Duodenal mucosa (tissue), 2 donors: ENCODE measurements at regions not wholly inside any gene's neighbourhood (a gene's known extent, or its start where the extent isn't known, plus 50 kb on each side); places are given as distances from the start of the nearest gene placed in this dataset.

Experiments
- H3K27ac ChIP-seq: one replicate; pipeline ENCODE4 v1.7.0; 2013; ENCODE audit warnings: low read depth, low read length
- H3K27me3 ChIP-seq, 2 donors: one replicate each; pipeline ENCODE4 v1.7.0; 2013; ENCODE audit warnings: low read length in 2 of 2, control low read depth in 1 of 2; ENCODE audit not compliant: insufficient read depth in 2 of 2, control insufficient read depth in 1 of 2
- H3K36me3 ChIP-seq, 2 donors: one replicate each; pipeline ENCODE4 v1.7.0; 2013; ENCODE audit warnings: low read length in 2 of 2, control low read depth in 1 of 2; ENCODE audit not compliant: insufficient read depth in 2 of 2, control insufficient read depth in 1 of 2
- H3K4me1 ChIP-seq, 2 donors: one replicate each; pipeline ENCODE4 v1.7.0; 2013; ENCODE audit warnings: low read length in 2 of 2, control low read depth in 1 of 2; ENCODE audit not compliant: insufficient read depth in 2 of 2, control insufficient read depth in 1 of 2
- H3K4me3 ChIP-seq, 2 donors: one replicate each; pipeline ENCODE4 v1.7.0; 2013; ENCODE audit warnings: low read length in 2 of 2, low read depth in 1 of 2
- H3K9ac ChIP-seq, 2 donors: one replicate each; pipeline ENCODE4 v1.7.0; 2013; ENCODE audit warnings: low read length in 2 of 2, low read depth in 1 of 2
- H3K9me3 ChIP-seq, 2 donors: one replicate each; pipeline ENCODE4 v1.7.0; 2013; ENCODE audit warnings: low read length in 2 of 2, control low read depth in 1 of 2; ENCODE audit not compliant: control insufficient read depth in 1 of 2

GRCh38 chr1:82445827-82446226 lies 645.1 kb downstream of the ADGRL2 start:
- Histone ChIP-seq H3K9ac (no peak overlapping the region), H3K4me3 (no peak overlapping the region), H3K9me3 (peaks cover 0 to 1% of the 10 kb centered on the region in 2 donors), H3K27ac (no peak overlapping the region), H3K27me3 (no peaks in the 10 kb centered on the region), H3K4me1 (no peaks in the 10 kb centered on the region), H3K36me3 (no peaks in the 10 kb centered on the region)

GRCh38 chr1:82445132-82445531 lies 644.4 kb downstream of the ADGRL2 start:
- Histone ChIP-seq H3K4me1 (no peaks in the 10 kb centered on the region), H3K36me3 (no peaks in the 10 kb centered on the region), H3K27me3 (no peaks in the 10 kb centered on the region), H3K4me3 (no peak overlapping the region), H3K27ac (no peak overlapping the region), H3K9ac (no peak overlapping the region), H3K9me3 (no peaks in the 10 kb centered on the region)

GRCh38 chr1:82441402-82441801 lies 640.7 kb downstream of the ADGRL2 start:
- no peak overlapping the region for H3K4me3 ChIP-seq
- no peak overlapping the region for H3K27ac ChIP-seq
- H3K36me3 ChIP-seq: no peaks in the 10 kb centered on the region
- no peaks in the 10 kb centered on the region for H3K9me3 ChIP-seq
- H3K4me1 ChIP-seq: no peaks in the 10 kb centered on the region
- H3K9ac ChIP-seq: no peak overlapping the region
- no peaks in the 10 kb centered on the region for H3K27me3 ChIP-seq

- no peaks in the 10 kb centered on the region for H3K27me3 ChIP-seq
- H3K36me3 ChIP-seq: no peaks in the 10 kb centered on the region
- H3K27ac ChIP-seq: no peak overlapping the region
- no peak overlapping the region for H3K9ac ChIP-seq
- no peaks in the 10 kb centered on the region for H3K4me1 ChIP-seq
- H3K9me3 ChIP-seq: no peaks in the 10 kb centered on the region
- no peak overlapping the region for H3K4me3 ChIP-seq
Measured at GRCh38 chr1:82423174-82423815, 622.6 kb downstream of the ADGRL2 start.

GRCh38 chr1:82421782-82422181 lies 621.0 kb downstream of the ADGRL2 start:
- Histone ChIP-seq H3K9me3 (no peaks in the 10 kb centered on the region), H3K27ac (no peak overlapping the region), H3K4me3 (no peak overlapping the region), H3K36me3 (no peaks in the 10 kb centered on the region), H3K9ac (no peak overlapping the region), H3K4me1 (no peaks in the 10 kb centered on the region), H3K27me3 (no peaks in the 10 kb centered on the region)

- no peaks in the 10 kb centered on the region for H3K4me1 ChIP-seq
- H3K36me3 ChIP-seq: no peaks in the 10 kb centered on the region
Measured at GRCh38 chr1:82420584-82420983, 619.9 kb downstream of the ADGRL2 start.

GRCh38 chr1:82411605-82412004 lies 610.9 kb downstream of the ADGRL2 start:
- Histone ChIP-seq H3K9me3 (no peaks in the 10 kb centered on the region), H3K4me1 (no peaks in the 10 kb centered on the region), H3K9ac (no peak overlapping the region), H3K4me3 (no peak overlapping the region), H3K27me3 (no peaks in the 10 kb centered on the region), H3K36me3 (no peaks in the 10 kb centered on the region), H3K27ac (no peak overlapping the region)

More at GRCh38 chr1:82420584-82420983, 619.9 kb downstream of the ADGRL2 start:
- Histone ChIP-seq H3K4me3 (no peak overlapping the region), H3K27me3 (no peaks in the 10 kb centered on the region), H3K9ac (no peak overlapping the region), H3K9me3 (no peaks in the 10 kb centered on the region), H3K27ac (no peak overlapping the region)

GRCh38 chr1:82405333-82405732 lies 604.6 kb downstream of the ADGRL2 start:
- no peak overlapping the region for H3K4me3 ChIP-seq
- no peaks in the 10 kb centered on the region for H3K36me3 ChIP-seq
- H3K9me3 ChIP-seq: no peaks in the 10 kb centered on the region
- H3K27me3 ChIP-seq: no peaks in the 10 kb centered on the region
- H3K9ac ChIP-seq: no peak overlapping the region
- no peaks in the 10 kb centered on the region for H3K4me1 ChIP-seq
- no peak overlapping the region for H3K27ac ChIP-seq

GRCh38 chr1:82401116-82401515 lies 600.4 kb downstream of the ADGRL2 start:
- H3K27me3 ChIP-seq: no peaks in the 10 kb centered on the region
- H3K4me1 ChIP-seq: no peaks in the 10 kb centered on the region
- H3K9me3 ChIP-seq: no peaks in the 10 kb centered on the region
- H3K36me3 ChIP-seq: no peaks in the 10 kb centered on the region
- H3K27ac ChIP-seq: no peak overlapping the region
- no peak overlapping the region for H3K4me3 ChIP-seq
- no peak overlapping the region for H3K9ac ChIP-seq

GRCh38 chr1:82400521-82400920 lies 599.8 kb downstream of the ADGRL2 start:
- H3K9ac ChIP-seq: no peak overlapping the region
- no peaks in the 10 kb centered on the region for H3K27me3 ChIP-seq
- no peaks in the 10 kb centered on the region for H3K36me3 ChIP-seq
- no peaks in the 10 kb centered on the region for H3K9me3 ChIP-seq
- no peaks in the 10 kb centered on the region for H3K4me1 ChIP-seq
- H3K27ac ChIP-seq: no peak overlapping the region
- no peak overlapping the region for H3K4me3 ChIP-seq

GRCh38 chr1:82399093-82399492 lies 598.4 kb downstream of the ADGRL2 start:
- H3K27me3 ChIP-seq: no peaks in the 10 kb centered on the region

More at GRCh38 chr1:82399093-82399492, 598.4 kb downstream of the ADGRL2 start:
- Histone ChIP-seq H3K36me3 (no peaks in the 10 kb centered on the region), H3K4me3 (no peak overlapping the region), H3K9me3 (no peaks in the 10 kb centered on the region), H3K4me1 (no peaks in the 10 kb centered on the region), H3K27ac (no peak overlapping the region), H3K9ac (no peak overlapping the region)
